ENCODE measurements at regions not wholly inside any gene's neighbourhood (a gene's known extent, or its start where the extent isn't known, plus 50 kb on each side); places are given as distances from the start of the nearest gene placed in this dataset.
"Not testable (repeated sequence)": the region's sequence is repeated elsewhere in the genome, so short reads cannot be mapped to it uniquely, and the experiment has no call there.

GRCh38 chr1:102732927-102733326, 375.4 kb downstream of the COL11A1 start:
- no peak overlapping the region for H3K27ac Mint-ChIP-seq
- ATAC-seq (no peak), DNase-seq (no peak)
- H3K4me1 Mint-ChIP-seq: no peaks in the 10 kb centered on the region
- H3K4me3 Mint-ChIP-seq: no peak overlapping the region
- H3K27me3 Mint-ChIP-seq: no peaks in the 10 kb centered on the region
- no peaks in the 10 kb centered on the region for H3K9me3 Mint-ChIP-seq
- no peaks in the 10 kb centered on the region for H3K36me3 Mint-ChIP-seq (ENCODE audit: low read depth)

- Mint-ChIP-seq H3K9me3 (no peaks in the 10 kb centered on the region), H3K27ac (no peak overlapping the region), H3K27me3 (no peaks in the 10 kb centered on the region), H3K4me3 (no peak overlapping the region), H3K36me3 (ENCODE audit: low read depth) (no peaks in the 10 kb centered on the region), H3K4me1 (no peaks in the 10 kb centered on the region)
- no peak for ATAC-seq
- no peak for DNase-seq
Observed at GRCh38 chr1:102726417-102726816, 381.9 kb downstream of the COL11A1 start.

- H3K27me3 Mint-ChIP-seq: no peaks in the 10 kb centered on the region
- H3K9me3 Mint-ChIP-seq: no peaks in the 10 kb centered on the region
- H3K27ac Mint-ChIP-seq: no peak overlapping the region
- no peaks in the 10 kb centered on the region for H3K4me1 Mint-ChIP-seq
- no peak overlapping the region for H3K4me3 Mint-ChIP-seq
- H3K36me3 Mint-ChIP-seq (ENCODE audit: low read depth): no peaks in the 10 kb centered on the region
- ATAC-seq (no peak), DNase-seq (no peak)
Observed at GRCh38 chr1:102724741-102725140, 383.6 kb downstream of the COL11A1 start.

- Mint-ChIP-seq H3K36me3 (ENCODE audit: low read depth) (no peaks in the 10 kb centered on the region), H3K9me3 (peaks cover 4% of the 10 kb centered on the region), H3K27ac (no peak overlapping the region), H3K27me3 (no peaks in the 10 kb centered on the region), H3K4me1 (no peaks in the 10 kb centered on the region), H3K4me3 (no peak overlapping the region)
- no peak for ATAC-seq
- DNase-seq: no peak
Observed at GRCh38 chr1:102715150-102715549, 393.2 kb downstream of the COL11A1 start.

- DNase-seq (no peak), ATAC-seq (no peak)
- no peak overlapping the region for H3K27ac Mint-ChIP-seq
- no peaks in the 10 kb centered on the region for H3K4me1 Mint-ChIP-seq
- no peaks in the 10 kb centered on the region for H3K9me3 Mint-ChIP-seq
- H3K4me3 Mint-ChIP-seq: no peak overlapping the region
- H3K36me3 Mint-ChIP-seq (ENCODE audit: low read depth): no peaks in the 10 kb centered on the region
- H3K27me3 Mint-ChIP-seq: no peaks in the 10 kb centered on the region
Observed at GRCh38 chr1:102699524-102699923, 408.8 kb downstream of the COL11A1 start.

GRCh38 chr1:102693345-102693744, 415.0 kb downstream of the COL11A1 start:
- no peak overlapping the region for H3K4me3 Mint-ChIP-seq

GRCh38 chr1:102691592-102692090, 416.7 kb downstream of the COL11A1 start:
- H3K9me3 Mint-ChIP-seq: peaks cover 3% of the 10 kb centered on the region
- no peak overlapping the region for H3K4me3 Mint-ChIP-seq
- no peaks in the 10 kb centered on the region for H3K36me3 Mint-ChIP-seq (ENCODE audit: low read depth)
- DNase-seq: no peak
- no peak overlapping the region for H3K27ac Mint-ChIP-seq
- H3K27me3 Mint-ChIP-seq: no peaks in the 10 kb centered on the region
- H3K4me1 Mint-ChIP-seq: no peaks in the 10 kb centered on the region
- ATAC-seq: no peak

More at GRCh38 chr1:102693345-102693744, 415.0 kb downstream of the COL11A1 start:
- Mint-ChIP-seq H3K27ac (no peak overlapping the region), H3K9me3 (peaks cover 3% of the 10 kb centered on the region), H3K27me3 (no peaks in the 10 kb centered on the region), H3K4me1 (no peaks in the 10 kb centered on the region), H3K36me3 (ENCODE audit: low read depth) (no peaks in the 10 kb centered on the region)
- ATAC-seq (no peak), DNase-seq (no peak)

- H3K4me1 Mint-ChIP-seq: no peaks in the 10 kb centered on the region
- no peak overlapping the region for H3K4me3 Mint-ChIP-seq
- H3K27ac Mint-ChIP-seq: no peak overlapping the region
- no peaks in the 10 kb centered on the region for H3K36me3 Mint-ChIP-seq (ENCODE audit: low read depth)
- no peaks in the 10 kb centered on the region for H3K27me3 Mint-ChIP-seq
- ATAC-seq: no peak
- DNase-seq: no peak
- H3K9me3 Mint-ChIP-seq: peaks cover 4% of the 10 kb centered on the region
Observed at GRCh38 chr1:102687383-102687782, 420.9 kb downstream of the COL11A1 start.

- Mint-ChIP-seq H3K27ac (no peak overlapping the region), H3K4me1 (no peaks in the 10 kb centered on the region), H3K27me3 (no peaks in the 10 kb centered on the region), H3K36me3 (ENCODE audit: low read depth) (no peaks in the 10 kb centered on the region), H3K9me3 (peaks cover 3% of the 10 kb centered on the region), H3K4me3 (no peak overlapping the region)
- DNase-seq: no peak
- no peak for ATAC-seq
Observed at GRCh38 chr1:102661481-102661880, 446.8 kb downstream of the COL11A1 start.

- ATAC-seq; H3K9me3 Mint-ChIP-seq; H3K4me1 Mint-ChIP-seq; H3K36me3 Mint-ChIP-seq (ENCODE audit: low read depth); H3K27ac Mint-ChIP-seq; H3K4me3 Mint-ChIP-seq; DNase-seq; H3K27me3 Mint-ChIP-seq: not testable (repeated sequence)
Observed at GRCh38 chr1:102659876-102660483, 448.3 kb downstream of the COL11A1 start.

- no peaks in the 10 kb centered on the region for H3K36me3 Mint-ChIP-seq (ENCODE audit: low read depth)
- H3K9me3 Mint-ChIP-seq: peaks cover 3% of the 10 kb centered on the region
Observed at GRCh38 chr1:102655034-102655433, 453.3 kb downstream of the COL11A1 start.

GRCh38 chr1:102640872-102641271, 467.4 kb downstream of the COL11A1 start:
- no peak overlapping the region for H3K27ac Mint-ChIP-seq
- no peaks in the 10 kb centered on the region for H3K4me1 Mint-ChIP-seq
- no peaks in the 10 kb centered on the region for H3K27me3 Mint-ChIP-seq
- DNase-seq (no peak), ATAC-seq (no peak)
- H3K9me3 Mint-ChIP-seq: no peaks in the 10 kb centered on the region
- no peak overlapping the region for H3K4me3 Mint-ChIP-seq
- no peaks in the 10 kb centered on the region for H3K36me3 Mint-ChIP-seq (ENCODE audit: low read depth)

More at GRCh38 chr1:102655034-102655433, 453.3 kb downstream of the COL11A1 start:
- Mint-ChIP-seq H3K4me1 (no peaks in the 10 kb centered on the region), H3K27ac (no peak overlapping the region), H3K27me3 (no peaks in the 10 kb centered on the region), H3K4me3 (no peak overlapping the region)
- ATAC-seq: no peak
- DNase-seq: no peak

GRCh38 chr1:102640312-102640711, 468.0 kb downstream of the COL11A1 start:
- no peak for ATAC-seq
- no peaks in the 10 kb centered on the region for H3K27me3 Mint-ChIP-seq
- no peaks in the 10 kb centered on the region for H3K9me3 Mint-ChIP-seq
- no peaks in the 10 kb centered on the region for H3K4me1 Mint-ChIP-seq
- no peak for DNase-seq
- H3K4me3 Mint-ChIP-seq: no peak overlapping the region
- H3K36me3 Mint-ChIP-seq (ENCODE audit: low read depth): no peaks in the 10 kb centered on the region
- H3K27ac Mint-ChIP-seq: no peak overlapping the region

GRCh38 chr1:102631691-102632090, 476.6 kb downstream of the COL11A1 start:
- ATAC-seq: no peak
- Mint-ChIP-seq H3K27me3 (no peaks in the 10 kb centered on the region), H3K4me3 (no peak overlapping the region), H3K27ac (no peak overlapping the region), H3K9me3 (no peaks in the 10 kb centered on the region), H3K4me1 (no peaks in the 10 kb centered on the region), H3K36me3 (ENCODE audit: low read depth) (no peaks in the 10 kb centered on the region)
- no peak for DNase-seq

GRCh38 chr1:102630041-102630440, 478.3 kb downstream of the COL11A1 start:
- Mint-ChIP-seq H3K4me1 (no peaks in the 10 kb centered on the region), H3K27me3 (no peaks in the 10 kb centered on the region), H3K9me3 (no peaks in the 10 kb centered on the region), H3K4me3 (no peak overlapping the region), H3K36me3 (ENCODE audit: low read depth) (no peaks in the 10 kb centered on the region), H3K27ac (no peak overlapping the region)
- DNase-seq: no peak
- no peak for ATAC-seq

- Mint-ChIP-seq H3K4me3 (no peak overlapping the region), H3K27ac (no peak overlapping the region), H3K36me3 (ENCODE audit: low read depth) (no peaks in the 10 kb centered on the region), H3K4me1 (no peaks in the 10 kb centered on the region), H3K27me3 (no peaks in the 10 kb centered on the region), H3K9me3 (no peaks in the 10 kb centered on the region)
- no peak for ATAC-seq
- no peak for DNase-seq
Observed at GRCh38 chr1:102628109-102628613, 480.2 kb downstream of the COL11A1 start.
